ENCODE measurements at regions not wholly inside any gene's neighbourhood (a gene's known extent, or its start where the extent isn't known, plus 50 kb on each side); places are given as distances from the start of the nearest gene placed in this dataset.

GRCh38 chr11:70506658-70506970, 108.3 kb downstream of the CTTN start:
- TF ChIP-seq CTCF (IDR thresholded peaks at IDR 0.05; ENCODE audit: borderline replicate concordance, extremely low read depth, low read length, poor library complexity, severe bottlenecking): no peak
- TF ChIP-seq EZH2 (IDR thresholded peaks at IDR 0.05; ENCODE audit: borderline replicate concordance, low read depth, low read length, severe bottlenecking): no peak
